RWPE1 (cell line): ENCODE measurements at regions not wholly inside any gene's neighbourhood (a gene's known extent, or its start where the extent isn't known, plus 50 kb on each side); places are given as distances from the start of the nearest gene placed in this dataset.

Experiments used
- CTCF ChIA-PET: fragments of 350-600 bp; sonication (Branson Sonifier 250); formaldehyde crosslinking; extraction: SDS; loops from one replicate; lab custom pipeline; 2021; lab: Yijun Ruan, JAX
- POLR2A ChIA-PET: fragments of 400-600 bp; formaldehyde crosslinking; extraction: SDS; loops from one replicate; lab custom pipeline; 2020; ENCODE audit warnings: antibody characterized with exemption; ENCODE audit not compliant: low non-redundant PET; lab: Yijun Ruan, JAX
- DNase-seq: peaks from one replicate; pipeline ENCODE4 v3.0.0; 2012; ENCODE audit warnings: low spot score
- H3K27ac ChIP-seq: fragments of 450-650 bp; 2 replicates; pipeline ENCODE4 v1.5.1; 2017
- CTCF ChIP-seq: fragments of 450-650 bp; conservative IDR thresholded peaks from 2 replicates; pipeline ENCODE4 v1.5.1; 2017; ENCODE audit warnings: low read depth, mild to moderate bottlenecking

- POLR2A ChIA-PET: no interaction called here
Observed at GRCh38 chr15:25136119-25136518, 181.3 kb downstream of the SNRPN start.

DNA sequence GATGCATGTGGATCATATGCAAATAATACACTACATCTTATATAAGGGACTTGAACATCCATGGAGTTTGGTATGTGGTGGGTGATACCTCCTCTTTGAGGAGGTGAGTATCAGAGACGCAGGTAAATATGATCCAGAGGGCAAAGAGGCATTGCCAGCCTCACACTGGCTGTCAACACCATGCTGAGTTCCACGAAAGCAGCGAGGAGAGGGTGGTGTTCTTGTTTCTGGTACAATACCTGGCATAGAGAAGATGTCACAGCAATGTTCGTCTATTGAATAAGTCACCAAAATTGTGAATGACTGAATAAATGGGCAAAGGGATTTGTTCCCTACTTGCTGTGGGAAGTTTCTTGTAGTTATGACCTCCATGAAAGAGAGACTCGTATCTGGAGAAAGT, 182.2 kb downstream of the SNRPN start:
- POLR2A ChIA-PET: no interaction called here
- CTCF ChIA-PET: no interaction called here
- no peak for TF ChIP-seq CTCF
- H3K27ac ChIP-seq: no peak overlapping the region
- DNase-seq: no peak

More at GRCh38 chr15:25136119-25136518, 181.3 kb downstream of the SNRPN start:
- no peak for DNase-seq
- CTCF ChIA-PET: interaction anchor here (0.6 to 0.7 kb wide), 2 partner anchors 246 to 528 kb away, joined by 3 to 5 read pairs; no protein-coding TSS in a partner anchor
- no peak overlapping the region for H3K27ac ChIP-seq
- no peak for TF ChIP-seq CTCF

DNA sequence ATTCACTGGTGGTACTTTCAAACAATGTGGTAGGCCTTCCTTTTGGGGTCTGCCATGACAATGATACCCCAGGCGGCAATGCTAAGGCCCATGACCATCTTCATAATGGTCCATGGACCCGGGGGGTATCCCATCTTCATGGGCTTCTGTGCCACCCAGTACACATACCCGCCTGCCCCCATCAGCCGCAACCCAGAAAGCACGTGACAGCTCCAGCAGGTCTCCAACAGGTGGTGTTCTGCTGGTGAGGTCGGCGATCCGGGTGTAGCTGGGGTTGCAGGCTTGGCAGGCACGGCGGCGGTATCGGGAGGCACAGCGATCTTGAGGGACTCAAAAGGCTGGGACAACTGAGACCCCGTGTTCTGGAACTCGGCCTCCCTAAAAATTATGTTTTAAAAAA, 214.5 kb downstream of the SNRPN start:
- ChIA-PET CTCF (no interaction called here), POLR2A (no interaction called here)
- TF ChIP-seq CTCF: no peak
- DNase-seq: no peak
- H3K27ac ChIP-seq: no peak overlapping the region

DNA sequence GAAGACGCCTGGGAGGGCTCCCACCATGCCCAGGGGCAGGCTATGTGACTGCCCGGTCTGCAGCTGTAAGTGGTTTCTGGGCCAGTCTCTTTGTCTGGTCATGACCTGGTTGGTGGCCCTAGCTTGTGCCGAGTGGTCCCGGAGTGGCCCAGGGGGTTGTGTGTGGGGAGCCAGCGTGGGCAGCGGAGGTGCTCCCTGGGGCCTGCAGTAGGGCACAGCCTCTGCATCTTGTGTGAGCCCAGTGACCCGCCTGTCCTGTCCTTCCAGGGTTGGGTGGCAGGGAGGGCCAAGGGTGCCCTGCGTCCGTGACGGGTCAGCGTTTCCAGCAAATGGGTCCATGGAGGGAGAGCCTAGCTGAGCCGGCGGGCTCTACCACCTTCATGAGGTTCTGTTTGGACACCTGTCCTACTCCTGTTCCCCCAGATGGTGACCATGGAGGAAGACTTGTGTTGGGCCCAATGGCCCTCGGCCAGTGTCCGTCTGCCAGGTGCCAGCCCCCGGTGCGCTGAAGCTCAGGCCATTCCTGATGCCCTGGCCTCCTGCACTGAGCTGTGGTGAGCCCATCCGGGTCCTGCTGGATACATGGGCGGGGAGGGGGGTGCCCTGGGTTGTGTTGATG, 215.4 kb downstream of the SNRPN start:
- ChIA-PET CTCF (no interaction called here), POLR2A (no interaction called here)
- no peak for DNase-seq
- no peak for TF ChIP-seq CTCF
- H3K27ac ChIP-seq: no peak overlapping the region

DNA sequence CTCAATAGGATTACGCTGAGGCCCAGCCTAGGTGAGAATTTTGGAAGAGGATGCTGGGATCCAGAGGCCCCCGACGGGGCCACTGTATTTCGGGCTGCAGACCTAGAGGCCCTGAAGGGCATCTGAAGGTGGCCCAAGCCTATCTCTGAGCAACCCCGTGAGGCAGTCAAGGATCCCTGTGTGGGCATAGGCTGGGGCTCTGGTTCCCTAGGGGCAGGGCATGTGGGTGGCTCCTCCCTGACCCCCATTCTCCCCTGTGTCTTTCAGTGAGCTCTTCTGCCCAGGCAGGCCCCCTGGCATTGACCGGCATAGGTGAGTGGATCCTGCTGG, 216.0 kb downstream of the SNRPN start:
- TF ChIP-seq CTCF: no peak
- ChIA-PET POLR2A (no interaction called here), CTCF (no interaction called here)
- DNase-seq: no peak
- H3K27ac ChIP-seq: no peak overlapping the region

GRCh38 chr15:25171111-25171811, 216.5 kb downstream of the SNRPN start:
- DNase-seq: no peak
- no peak for TF ChIP-seq CTCF
- POLR2A ChIA-PET: no interaction called here
- CTCF ChIA-PET: no interaction called here
- no peak overlapping the region for H3K27ac ChIP-seq
